ENCODE measurements at regions not wholly inside any gene's neighbourhood (a gene's known extent, or its start where the extent isn't known, plus 50 kb on each side); places are given as distances from the start of the nearest gene placed in this dataset.

DNA sequence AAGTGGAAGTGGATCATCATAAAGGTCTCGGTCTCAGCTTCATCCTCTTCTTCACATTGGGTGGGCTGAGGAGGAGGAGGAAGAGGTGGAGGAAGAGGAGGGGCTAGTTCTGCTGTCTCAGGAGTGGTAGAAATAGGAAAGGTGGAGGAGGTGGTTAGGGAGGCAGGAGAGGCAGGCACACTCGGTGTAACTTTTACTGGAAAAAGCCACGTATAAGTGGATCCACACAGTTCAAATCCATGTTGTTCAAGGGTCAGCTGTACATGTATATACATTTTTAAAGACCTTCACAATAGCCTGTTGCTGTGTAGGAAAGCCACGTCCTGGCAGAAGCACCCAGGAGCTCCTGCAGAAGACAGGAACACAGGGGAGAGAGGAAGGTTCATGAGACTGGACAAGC is 110.3 kb upstream of the RAB12 start:
- TF ChIP-seq, protein P1, sequence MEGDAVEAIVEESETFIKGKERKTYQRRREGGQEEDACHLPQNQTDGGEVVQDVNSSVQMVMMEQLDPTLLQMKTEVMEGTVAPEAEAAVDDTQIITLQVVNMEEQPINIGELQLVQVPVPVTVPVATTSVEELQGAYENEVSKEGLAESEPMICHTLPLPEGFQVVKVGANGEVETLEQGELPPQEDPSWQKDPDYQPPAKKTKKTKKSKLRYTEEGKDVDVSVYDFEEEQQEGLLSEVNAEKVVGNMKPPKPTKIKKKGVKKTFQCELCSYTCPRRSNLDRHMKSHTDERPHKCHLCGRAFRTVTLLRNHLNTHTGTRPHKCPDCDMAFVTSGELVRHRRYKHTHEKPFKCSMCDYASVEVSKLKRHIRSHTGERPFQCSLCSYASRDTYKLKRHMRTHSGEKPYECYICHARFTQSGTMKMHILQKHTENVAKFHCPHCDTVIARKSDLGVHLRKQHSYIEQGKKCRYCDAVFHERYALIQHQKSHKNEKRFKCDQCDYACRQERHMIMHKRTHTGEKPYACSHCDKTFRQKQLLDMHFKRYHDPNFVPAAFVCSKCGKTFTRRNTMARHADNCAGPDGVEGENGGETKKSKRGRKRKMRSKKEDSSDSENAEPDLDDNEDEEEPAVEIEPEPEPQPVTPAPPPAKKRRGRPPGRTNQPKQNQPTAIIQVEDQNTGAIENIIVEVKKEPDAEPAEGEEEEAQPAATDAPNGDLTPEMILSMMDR (IDR thresholded peaks at IDR 0.05; ENCODE audit: low read depth, low read length, missing input control), result no peak
- TF ChIP-seq, protein P2, sequence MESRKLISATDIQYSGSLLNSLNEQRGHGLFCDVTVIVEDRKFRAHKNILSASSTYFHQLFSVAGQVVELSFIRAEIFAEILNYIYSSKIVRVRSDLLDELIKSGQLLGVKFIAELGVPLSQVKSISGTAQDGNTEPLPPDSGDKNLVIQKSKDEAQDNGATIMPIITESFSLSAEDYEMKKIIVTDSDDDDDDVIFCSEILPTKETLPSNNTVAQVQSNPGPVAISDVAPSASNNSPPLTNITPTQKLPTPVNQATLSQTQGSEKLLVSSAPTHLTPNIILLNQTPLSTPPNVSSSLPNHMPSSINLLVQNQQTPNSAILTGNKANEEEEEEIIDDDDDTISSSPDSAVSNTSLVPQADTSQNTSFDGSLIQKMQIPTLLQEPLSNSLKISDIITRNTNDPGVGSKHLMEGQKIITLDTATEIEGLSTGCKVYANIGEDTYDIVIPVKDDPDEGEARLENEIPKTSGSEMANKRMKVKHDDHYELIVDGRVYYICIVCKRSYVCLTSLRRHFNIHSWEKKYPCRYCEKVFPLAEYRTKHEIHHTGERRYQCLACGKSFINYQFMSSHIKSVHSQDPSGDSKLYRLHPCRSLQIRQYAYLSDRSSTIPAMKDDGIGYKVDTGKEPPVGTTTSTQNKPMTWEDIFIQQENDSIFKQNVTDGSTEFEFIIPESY (IDR thresholded peaks at IDR 0.05), result no peak
- TF ChIP-seq GABPA (IDR thresholded peaks at IDR 0.05 in 1 of 2, conservative IDR thresholded peaks at IDR 0.05 in 1 of 2), result no peak
- TF ChIP-seq, protein P3, sequence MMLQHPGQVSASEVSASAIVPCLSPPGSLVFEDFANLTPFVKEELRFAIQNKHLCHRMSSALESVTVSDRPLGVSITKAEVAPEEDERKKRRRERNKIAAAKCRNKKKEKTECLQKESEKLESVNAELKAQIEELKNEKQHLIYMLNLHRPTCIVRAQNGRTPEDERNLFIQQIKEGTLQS (IDR thresholded peaks at IDR 0.05), result no peak
- TF ChIP-seq TAF1 (conservative IDR thresholded peaks at IDR 0.05), result no peak
- no peak for TF ChIP-seq JUND (IDR thresholded peaks at IDR 0.05)
- TF ChIP-seq MAX (IDR thresholded peaks at IDR 0.05), result no peak
- TF ChIP-seq HNF4G (IDR thresholded peaks at IDR 0.05), result no peak
- TF ChIP-seq SP1 (IDR thresholded peaks at IDR 0.05), result no peak
- no peak for TF ChIP-seq RAD21 (IDR thresholded peaks at IDR 0.05)
- TF ChIP-seq REST (IDR thresholded peaks at IDR 0.05), result no peak
- TF ChIP-seq YY1 (IDR thresholded peaks at IDR 0.05), result no peak
- TF ChIP-seq NR2F2 (IDR thresholded peaks at IDR 0.05), result no peak

Data from liver (tissue), 3 donors.